Activated CD4-positive, alpha-beta memory T cell treated with anti-CD3 and anti-CD28 coated beads for 36 hours (primary cell): ENCODE measurements at regions not wholly inside any gene's neighbourhood (a gene's known extent, or its start where the extent isn't known, plus 50 kb on each side); places are given as distances from the start of the nearest gene placed in this dataset.

ENCODE experiments used
- CTCF ChIA-PET: fragments of 350-600 bp; sonication (Branson Sonifier 250); formaldehyde crosslinking; loops from one replicate; lab custom pipeline; 2021; ENCODE audit warnings: antibody characterized with exemption, inconsistent platforms; lab: Charles Lee
- POLR2A ChIA-PET: fragments of 350-600 bp; sonication (Branson Sonifier 250); formaldehyde crosslinking; loops from one replicate; lab custom pipeline; 2021; ENCODE audit warnings: antibody characterized with exemption; lab: Charles Lee
- DNase-seq: peaks from one replicate; pipeline ENCODE4 v3.0.0-alpha.2; 2020
- H3K27ac Mint-ChIP-seq: one replicate; pipeline ENCODE4 v1.8.0; 2021; ENCODE audit warnings: mixed read lengths
- H3K27me3 Mint-ChIP-seq: one replicate; pipeline ENCODE4 v1.8.0; 2021; ENCODE audit warnings: mixed read lengths
- H3K36me3 Mint-ChIP-seq: one replicate; pipeline ENCODE4 v1.8.0; 2021; ENCODE audit warnings: mixed read lengths
- H3K4me1 Mint-ChIP-seq: one replicate; pipeline ENCODE4 v1.8.0; 2021; ENCODE audit warnings: low read depth, mixed read lengths
- H3K4me3 Mint-ChIP-seq: one replicate; pipeline ENCODE4 v1.8.0; 2021; ENCODE audit warnings: mild to moderate bottlenecking, mixed read lengths
- H3K9me3 Mint-ChIP-seq: one replicate; pipeline ENCODE4 v1.8.0; 2021; ENCODE audit warnings: mixed read lengths
- intact Hi-C: fragments of 100-400 bp; cut with micrococcal nuclease; formaldehyde crosslinking; loops from one replicate; pipeline ENCODE4 v1.15.1; 2023

- ChIA-PET POLR2A (no interaction called here), CTCF (interaction anchor here (1.1 kb wide), 1 partner anchor 266 kb away, joined by 3 read pairs; no protein-coding TSS in a partner anchor)
- intact Hi-C loops: no loop called here
- H3K27me3 Mint-ChIP-seq: peaks cover 3% of the 10 kb centered on the region
- no peak overlapping the region for H3K4me3 Mint-ChIP-seq
- H3K9me3 Mint-ChIP-seq: no peaks in the 10 kb centered on the region
- no peak for DNase-seq
- H3K4me1 Mint-ChIP-seq: no peaks in the 10 kb centered on the region
- H3K36me3 Mint-ChIP-seq: no peaks in the 10 kb centered on the region
- no peak overlapping the region for H3K27ac Mint-ChIP-seq
Measured at GRCh38 chr20:50303573-50304500, 113.2 kb downstream of the CEBPB start.

GRCh38 chr20:50304501-50304856, 113.8 kb downstream of the CEBPB start:
- POLR2A ChIA-PET: no interaction called here
- CTCF ChIA-PET: no interaction called here
- H3K9me3 Mint-ChIP-seq: no peaks in the 10 kb centered on the region
- intact Hi-C loops: no loop called here
- no peaks in the 10 kb centered on the region for H3K36me3 Mint-ChIP-seq
- no peak overlapping the region for H3K4me3 Mint-ChIP-seq
- no peaks in the 10 kb centered on the region for H3K4me1 Mint-ChIP-seq
- no peak overlapping the region for H3K27ac Mint-ChIP-seq
- peaks cover 3% of the 10 kb centered on the region for H3K27me3 Mint-ChIP-seq
- DNase-seq: no peak

GRCh38 chr20:50304923-50305635, 114.4 kb downstream of the CEBPB start:
- Mint-ChIP-seq H3K27me3 (no peaks in the 10 kb centered on the region), H3K27ac (no peak overlapping the region), H3K4me3 (no peak overlapping the region), H3K9me3 (no peaks in the 10 kb centered on the region), H3K36me3 (no peaks in the 10 kb centered on the region), H3K4me1 (no peaks in the 10 kb centered on the region)
- no peak for DNase-seq
- intact Hi-C loops: no loop called here
- ChIA-PET CTCF (no interaction called here), POLR2A (no interaction called here)

- CTCF ChIA-PET: no interaction called here
- intact Hi-C loops: no loop called here
- H3K9me3 Mint-ChIP-seq: no peaks in the 10 kb centered on the region
Measured at GRCh38 chr20:50305636-50306477, 115.2 kb downstream of the CEBPB start.

GRCh38 chr20:50306478-50307423, 116.1 kb downstream of the CEBPB start:
- intact Hi-C loops: no loop called here
- H3K36me3 Mint-ChIP-seq: no peaks in the 10 kb centered on the region
- no peak overlapping the region for H3K4me3 Mint-ChIP-seq
- no peaks in the 10 kb centered on the region for H3K4me1 Mint-ChIP-seq
- no peaks in the 10 kb centered on the region for H3K9me3 Mint-ChIP-seq
- ChIA-PET CTCF (no interaction called here), POLR2A (interaction anchor here (0.6 kb wide), 1 partner anchor 115 kb away, joined by 3 read pairs; no protein-coding TSS in a partner anchor)
- no peaks in the 10 kb centered on the region for H3K27me3 Mint-ChIP-seq
- DNase-seq: no peak
- no peak overlapping the region for H3K27ac Mint-ChIP-seq

More at GRCh38 chr20:50305636-50306477, 115.2 kb downstream of the CEBPB start:
- Mint-ChIP-seq H3K27ac (no peak overlapping the region), H3K36me3 (no peaks in the 10 kb centered on the region), H3K4me3 (no peak overlapping the region), H3K4me1 (no peaks in the 10 kb centered on the region), H3K27me3 (no peaks in the 10 kb centered on the region)
- POLR2A ChIA-PET: no interaction called here
- no peak for DNase-seq

GRCh38 chr20:50308166-50308512, 117.5 kb downstream of the CEBPB start:
- Mint-ChIP-seq H3K27ac (no peak overlapping the region), H3K27me3 (peaks cover under 1% of the 10 kb centered on the region), H3K4me1 (no peaks in the 10 kb centered on the region), H3K4me3 (no peak overlapping the region), H3K36me3 (no peaks in the 10 kb centered on the region), H3K9me3 (no peaks in the 10 kb centered on the region)
- ChIA-PET POLR2A (no interaction called here), CTCF (no interaction called here)
- DNase-seq: no peak
- intact Hi-C loops: no loop called here

- H3K27me3 Mint-ChIP-seq: peaks cover 2% of the 10 kb centered on the region
- POLR2A ChIA-PET: no interaction called here
Measured at GRCh38 chr20:50308513-50309279, 118.1 kb downstream of the CEBPB start.

GRCh38 chr20:50309280-50309763, 118.7 kb downstream of the CEBPB start:
- H3K27me3 Mint-ChIP-seq: peaks cover 2% of the 10 kb centered on the region

More at GRCh38 chr20:50308513-50309279, 118.1 kb downstream of the CEBPB start:
- Mint-ChIP-seq H3K4me3 (no peak overlapping the region), H3K36me3 (no peaks in the 10 kb centered on the region), H3K4me1 (no peaks in the 10 kb centered on the region), H3K27ac (no peak overlapping the region), H3K9me3 (no peaks in the 10 kb centered on the region)
- CTCF ChIA-PET: no interaction called here
- intact Hi-C loops: no loop called here
- DNase-seq: no peak

GRCh38 chr20:50309764-50310672, 119.4 kb downstream of the CEBPB start:
- peaks cover 2% of the 10 kb centered on the region for H3K9me3 Mint-ChIP-seq
- peaks cover 2% of the 10 kb centered on the region for H3K27me3 Mint-ChIP-seq
- DNase-seq: no peak
- CTCF ChIA-PET: no interaction called here
- intact Hi-C loops: no loop called here
- H3K36me3 Mint-ChIP-seq: no peaks in the 10 kb centered on the region
- H3K27ac Mint-ChIP-seq: no peak overlapping the region
- POLR2A ChIA-PET: no interaction called here
- no peak overlapping the region for H3K4me3 Mint-ChIP-seq
- no peaks in the 10 kb centered on the region for H3K4me1 Mint-ChIP-seq

More at GRCh38 chr20:50309280-50309763, 118.7 kb downstream of the CEBPB start:
- H3K4me3 Mint-ChIP-seq: no peak overlapping the region
- H3K36me3 Mint-ChIP-seq: no peaks in the 10 kb centered on the region
- POLR2A ChIA-PET: no interaction called here
- CTCF ChIA-PET: no interaction called here
- no peak overlapping the region for H3K27ac Mint-ChIP-seq
- H3K9me3 Mint-ChIP-seq: no peaks in the 10 kb centered on the region
- intact Hi-C loops: no loop called here
- DNase-seq: no peak
- no peaks in the 10 kb centered on the region for H3K4me1 Mint-ChIP-seq

- intact Hi-C loops: no loop called here
- Mint-ChIP-seq H3K36me3 (no peaks in the 10 kb centered on the region), H3K4me3 (no peak overlapping the region), H3K27ac (no peak overlapping the region), H3K27me3 (peaks cover 3% of the 10 kb centered on the region), H3K9me3 (peaks cover 2% of the 10 kb centered on the region), H3K4me1 (no peaks in the 10 kb centered on the region)
- DNase-seq: no peak
- CTCF ChIA-PET: no interaction called here
- POLR2A ChIA-PET: no interaction called here
Measured at GRCh38 chr20:50310673-50311051, 120.0 kb downstream of the CEBPB start.
